ENCODE measurements at regions not wholly inside any gene's neighbourhood (a gene's known extent, or its start where the extent isn't known, plus 50 kb on each side); places are given as distances from the start of the nearest gene placed in this dataset.
"Not testable (repeated sequence)": the region's sequence is repeated elsewhere in the genome, so short reads cannot be mapped to it uniquely, and the experiment has no call there.

DNA sequence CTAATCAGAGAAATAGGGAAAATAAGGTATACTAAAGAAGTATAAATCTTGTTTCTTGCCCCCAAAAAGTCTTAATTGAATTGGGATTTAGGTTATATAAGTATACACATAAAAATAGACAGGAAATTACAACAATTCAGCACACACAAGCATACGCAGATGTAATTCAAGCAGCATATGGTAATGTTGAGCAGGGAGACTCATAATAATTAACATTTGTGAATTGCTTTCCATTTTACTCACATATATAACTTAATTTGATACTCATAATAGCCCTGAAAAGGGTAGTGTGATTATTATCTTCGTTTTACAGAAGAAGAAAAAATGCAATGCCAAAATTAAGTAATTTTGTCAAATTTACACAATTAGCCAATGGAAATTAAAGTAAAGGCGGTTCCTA, 313.5 kb upstream of the ECI2 start:
- no peak for DNase-seq

DNA sequence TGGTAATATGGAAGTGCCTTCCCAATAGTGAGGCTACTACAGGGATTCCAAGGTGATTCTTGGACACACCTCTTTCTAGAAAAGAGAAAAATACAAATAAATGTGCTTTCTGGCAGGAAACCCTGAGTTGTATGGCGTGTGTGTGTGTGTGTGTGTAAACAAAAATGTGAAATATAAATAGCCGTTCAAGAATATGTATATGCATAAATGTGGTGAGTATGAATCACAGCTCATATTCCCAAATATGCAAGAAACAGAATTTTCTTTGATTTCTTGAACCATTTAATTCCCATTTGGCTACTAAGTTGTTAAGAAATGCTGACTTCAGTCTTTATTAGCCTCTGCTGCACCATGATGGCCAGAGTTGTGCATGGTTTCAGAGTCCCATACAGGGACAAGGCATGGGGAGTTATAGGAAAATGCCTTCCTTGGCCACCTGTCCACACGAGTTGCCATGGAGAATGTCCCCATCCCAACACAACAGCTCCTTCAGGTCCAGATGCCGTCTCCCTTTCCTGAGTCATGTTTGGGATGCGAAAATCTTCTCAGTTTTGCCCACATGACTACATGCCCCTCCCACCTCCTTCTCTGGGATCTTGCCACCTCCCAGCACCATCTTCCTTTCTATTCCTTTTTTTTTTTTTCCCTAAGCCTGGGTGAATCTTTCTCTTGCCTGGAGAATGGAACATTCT, 312.4 kb upstream of the ECI2 start:
- DNase-seq: no peak

DNA sequence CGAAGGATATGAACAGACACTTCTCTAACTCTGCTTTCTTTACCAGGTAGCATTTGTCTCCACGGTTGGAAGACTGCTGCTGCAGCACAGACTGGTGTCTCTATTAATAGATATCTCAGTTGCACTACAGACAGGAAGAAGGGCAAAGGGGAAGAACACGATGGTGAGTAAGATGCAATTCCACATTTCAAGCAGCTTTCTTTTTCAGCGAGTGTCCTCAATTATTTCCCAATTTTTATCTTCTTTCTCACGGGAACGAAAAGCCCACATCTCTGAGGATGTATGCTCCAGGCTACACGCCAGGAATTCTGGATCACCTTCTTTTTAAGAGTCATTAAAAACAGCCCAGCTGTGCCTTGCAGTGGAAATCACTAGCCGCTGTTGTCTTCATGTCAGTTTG, 311.6 kb upstream of the ECI2 start:
- DNase-seq: peak; percentile 11

DNA sequence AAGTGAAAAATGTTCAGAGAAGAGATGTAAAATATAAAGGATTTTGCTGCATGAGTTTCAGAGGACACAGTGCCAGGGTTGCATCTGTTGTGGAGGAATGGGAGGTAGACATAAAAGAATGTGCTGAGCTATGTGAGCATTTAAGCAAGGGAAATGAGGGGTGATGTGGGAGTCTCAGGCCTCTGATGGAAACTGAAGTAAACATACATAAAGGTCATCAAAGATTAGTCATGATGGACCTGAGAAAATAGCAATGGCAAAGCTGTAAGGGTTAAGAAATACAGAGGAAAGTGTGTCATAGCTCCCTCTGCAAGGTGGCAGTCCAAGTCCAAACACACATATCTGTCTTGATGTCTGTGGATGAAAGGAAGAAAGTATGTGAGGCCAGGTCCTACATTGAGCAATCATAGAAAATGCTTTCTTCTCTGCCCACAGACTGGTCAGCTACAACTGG, 306.6 kb upstream of the ECI2 start:
- no peak for DNase-seq

DNA sequence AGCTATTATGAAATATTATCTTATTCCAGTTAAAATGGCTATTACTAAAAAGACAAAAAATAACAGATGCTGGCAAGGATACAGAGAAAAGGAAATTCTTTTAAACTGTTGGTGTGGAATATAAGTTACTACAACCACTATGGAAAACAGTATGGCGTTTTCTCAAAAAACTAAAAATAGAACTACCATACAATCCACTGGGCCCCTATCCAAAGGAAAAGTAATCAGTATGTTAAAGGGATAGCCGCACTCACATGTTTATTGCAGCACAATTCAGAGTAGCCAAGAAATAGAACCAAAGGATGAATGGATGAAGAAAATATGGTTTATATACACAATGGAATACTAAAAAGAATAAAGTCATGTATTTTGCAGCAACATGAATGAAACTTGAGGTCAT, 303.8 kb upstream of the ECI2 start:
- DNase-seq: no peak

DNA sequence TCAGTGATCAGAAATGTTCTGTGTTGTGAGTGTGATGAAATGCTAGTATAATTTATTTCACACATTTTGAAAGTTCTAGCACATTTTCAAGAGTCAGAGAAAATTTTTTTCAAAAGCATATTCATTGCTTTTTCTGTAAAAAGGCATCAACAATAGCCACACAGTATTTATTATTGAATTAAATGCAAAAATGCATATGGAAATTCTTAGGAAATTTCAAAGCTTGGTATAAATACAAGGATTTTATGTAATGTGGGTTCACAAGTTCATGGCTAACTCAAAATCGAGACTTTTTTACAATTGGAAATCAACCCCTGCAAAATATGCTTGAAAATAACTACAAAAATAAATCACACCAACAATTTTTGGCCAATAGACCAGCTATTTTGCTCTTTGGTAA, 302.0 kb upstream of the ECI2 start:
- DNase-seq: no peak

DNA sequence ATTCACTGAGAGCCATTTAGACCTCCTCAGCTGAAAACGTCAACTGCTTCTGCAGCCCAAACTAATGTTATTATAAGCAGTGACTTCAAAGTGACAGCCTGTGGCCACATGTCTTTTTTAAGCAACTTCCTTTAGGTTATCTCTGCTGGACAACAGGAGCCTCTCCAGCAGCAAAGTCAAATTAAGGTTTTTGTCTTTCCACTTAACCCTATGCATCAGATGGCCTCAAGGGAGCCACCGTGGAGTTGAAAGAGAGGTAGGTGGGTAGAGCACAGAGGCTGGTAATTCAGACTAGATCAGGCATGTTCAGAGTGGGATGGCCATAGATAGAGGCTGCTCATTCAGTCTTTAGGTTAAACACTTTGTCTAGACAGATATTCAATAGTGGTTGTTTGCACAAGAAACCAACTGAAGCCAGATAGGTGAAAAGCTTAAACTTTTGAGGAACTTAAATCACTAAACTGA, 300.6 kb upstream of the ECI2 start:
- DNase-seq: no peak

DNA sequence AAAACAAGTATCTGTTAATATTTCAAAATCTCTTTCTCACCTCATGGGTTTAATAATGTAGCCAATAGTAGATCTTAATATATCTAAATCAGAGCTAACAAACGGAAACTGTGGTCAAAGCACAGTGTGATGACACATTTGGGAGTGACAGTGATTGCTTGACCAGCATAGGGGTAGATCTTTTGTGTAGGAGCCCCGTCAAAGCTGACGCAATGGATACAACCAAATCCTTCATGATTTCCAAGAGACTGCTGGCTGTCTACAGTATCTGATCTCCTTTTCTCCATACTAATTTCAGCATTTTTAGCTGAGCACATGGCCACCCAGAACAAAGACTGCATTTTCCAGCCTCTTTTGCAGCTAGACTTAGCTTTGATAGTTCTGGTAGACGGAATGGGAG, 299.3 kb upstream of the ECI2 start:
- DNase-seq: no peak

DNA sequence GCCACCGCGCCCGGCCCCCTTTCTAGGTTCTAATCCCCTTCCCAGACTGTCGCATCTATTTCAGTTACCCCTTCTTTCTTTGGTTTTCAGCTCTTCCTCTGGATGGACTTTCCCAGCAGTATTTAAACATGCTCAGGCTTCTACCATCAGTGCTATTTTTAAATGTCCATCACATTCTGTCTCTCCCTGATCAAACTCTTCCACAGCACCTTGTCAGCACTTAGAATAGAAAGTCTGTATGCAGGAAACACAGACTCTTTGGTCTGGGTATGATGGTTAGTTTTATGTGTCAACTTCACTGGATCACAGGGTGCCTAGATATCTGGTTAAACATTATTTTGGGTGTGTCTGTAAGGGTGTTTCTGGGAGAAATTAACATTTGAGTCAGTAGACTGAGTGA, 297.8 kb upstream of the ECI2 start:
- no peak for DNase-seq

DNA sequence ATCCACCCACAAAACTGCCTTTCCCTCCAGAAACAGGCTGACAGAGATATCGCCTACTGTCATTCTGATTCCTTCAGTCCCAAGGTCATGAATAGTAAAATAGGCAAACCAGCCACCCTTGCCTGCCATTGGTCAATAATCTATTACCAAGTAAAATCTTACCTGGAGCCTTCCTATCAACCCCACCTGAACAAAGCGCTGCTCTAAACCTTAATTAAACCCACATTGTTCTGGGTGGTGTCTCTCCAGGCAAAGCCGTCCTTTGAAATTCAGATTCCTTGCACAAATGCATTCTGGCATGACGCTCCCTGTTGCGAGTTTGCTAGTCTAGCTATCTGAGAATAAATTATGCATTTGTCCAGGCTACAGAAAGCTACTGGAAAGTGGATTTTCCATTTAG, 291.6 kb upstream of the ECI2 start:
- DNase-seq: no peak

DNA sequence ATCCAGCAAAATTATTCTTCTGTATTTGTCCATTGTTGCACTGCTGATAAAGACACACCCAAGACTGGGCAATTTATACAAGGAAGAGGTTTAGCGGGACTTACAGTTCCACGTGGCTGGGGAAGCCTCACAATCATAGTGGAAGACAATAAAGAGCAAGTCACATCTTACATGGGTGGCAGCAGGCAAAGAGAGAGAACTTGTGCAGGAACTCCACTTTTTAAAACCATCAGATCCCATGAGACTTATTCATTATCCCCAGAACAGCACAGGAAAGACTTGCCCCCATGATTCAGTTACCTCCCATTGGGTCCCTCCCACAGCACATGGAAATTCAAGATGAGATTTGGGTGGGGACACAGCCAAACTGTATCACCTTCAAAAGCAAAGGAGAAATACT, 286.5 kb upstream of the ECI2 start:
- DNase-seq: no peak

DNA sequence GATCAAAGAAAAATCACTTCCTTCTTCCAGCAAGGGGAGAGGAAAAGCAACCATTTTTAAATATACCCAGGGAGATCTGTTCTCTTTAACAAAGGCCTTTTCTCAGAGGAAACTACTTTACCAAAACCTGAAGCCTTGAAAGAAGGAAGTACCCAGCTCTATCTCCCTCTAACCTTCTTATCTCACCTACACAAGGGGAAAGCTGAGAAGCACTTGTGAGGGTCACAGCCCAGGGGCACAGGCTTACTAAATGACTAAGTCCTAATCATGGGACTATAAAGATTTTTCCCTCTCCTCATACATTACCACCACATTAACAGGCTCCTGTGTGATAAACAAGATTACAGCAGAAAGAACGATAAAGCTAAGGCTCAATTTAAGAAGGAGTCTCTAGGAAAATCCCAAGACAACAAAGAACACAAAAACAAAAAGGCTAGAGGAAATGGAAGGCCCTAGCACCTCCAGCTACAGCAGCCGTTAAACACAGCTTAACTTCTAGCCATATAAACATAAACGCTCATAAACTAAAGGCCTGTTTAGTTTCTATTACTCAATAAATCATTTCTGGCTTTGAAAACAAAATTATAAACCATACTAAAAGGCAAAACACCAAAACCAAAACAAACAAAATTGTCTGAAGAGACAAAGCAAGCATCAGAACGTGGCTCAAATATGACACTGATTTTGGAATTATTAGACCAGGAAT, 284.9 kb upstream of the ECI2 start:
- no peak for DNase-seq

DNA sequence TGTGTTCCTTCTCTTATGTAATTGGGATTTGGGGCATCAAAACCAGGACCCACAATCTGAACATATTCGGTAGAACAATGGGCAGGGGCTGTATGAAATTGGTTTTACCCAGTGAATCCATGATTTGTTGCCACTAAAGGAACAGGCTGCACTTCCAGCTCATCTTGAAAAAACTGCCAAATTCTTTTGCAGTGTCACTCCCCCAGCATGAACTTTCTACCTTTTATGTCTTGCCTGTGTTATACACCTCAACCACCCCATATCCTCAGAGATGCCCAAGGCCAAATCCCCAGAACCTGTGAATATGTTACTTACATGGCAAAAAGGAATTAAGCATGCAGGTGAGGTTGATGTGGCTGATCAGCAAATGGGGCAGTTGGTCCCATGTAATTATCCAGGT, 280.2 kb upstream of the ECI2 start:
- no peak for DNase-seq

DNA sequence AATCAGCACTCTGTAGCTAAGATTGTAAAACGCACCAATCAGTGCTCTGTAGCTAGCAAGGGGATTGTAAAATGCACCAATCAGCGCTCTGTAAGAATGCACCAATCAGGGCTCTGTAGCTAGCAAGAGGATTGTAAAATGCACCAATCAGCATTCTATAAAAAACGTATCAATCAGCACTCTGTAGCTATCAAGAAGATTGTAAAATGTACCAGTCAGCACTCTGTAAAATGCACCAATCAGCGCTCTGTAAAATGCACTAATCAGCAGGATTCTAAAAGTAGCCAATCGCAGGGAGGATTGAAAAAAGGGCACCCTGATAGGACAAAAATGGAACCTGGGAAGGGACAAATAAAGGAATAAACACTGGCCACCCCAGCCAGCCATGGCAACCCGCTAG, 278.7 kb upstream of the ECI2 start:
- DNase-seq: not testable (repeated sequence)

DNA sequence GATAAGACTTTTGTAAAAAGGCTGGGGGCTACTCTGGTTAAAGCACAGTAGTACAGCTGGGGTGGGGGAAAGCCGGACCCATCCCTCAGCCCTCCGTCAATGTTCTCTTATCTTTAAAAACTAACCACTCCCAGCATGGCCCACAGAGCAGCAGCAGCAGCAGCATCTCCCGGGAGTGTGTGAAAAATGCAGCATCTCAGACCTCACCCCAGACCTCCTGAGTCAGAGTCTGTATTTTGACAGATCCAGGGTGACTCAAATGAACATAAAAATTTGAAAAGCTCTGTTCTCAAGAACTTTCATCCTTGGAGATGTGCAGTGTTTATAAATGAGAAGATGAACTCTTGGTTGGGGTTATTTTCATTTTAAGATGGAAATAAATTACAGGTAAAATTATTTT, 277.7 kb upstream of the ECI2 start:
- DNase-seq: no peak

DNA sequence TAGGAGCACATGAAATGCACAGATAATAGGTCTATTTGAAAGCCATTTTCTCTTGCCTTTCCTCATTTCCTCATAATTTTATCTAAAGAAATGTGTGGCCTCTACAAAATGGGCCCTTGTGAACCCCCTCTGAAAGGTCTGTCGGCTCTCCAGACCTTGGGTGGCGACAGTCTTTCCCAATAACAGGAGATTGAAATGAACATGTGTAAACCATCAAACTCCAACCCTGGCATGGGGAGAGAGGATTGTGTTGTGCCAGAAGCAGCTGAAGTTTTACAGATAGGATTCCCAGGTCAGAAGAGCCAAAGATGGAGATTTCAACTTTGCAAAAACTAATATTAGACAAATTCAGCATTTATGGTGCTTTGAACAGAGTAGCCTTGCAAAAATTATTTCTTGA, 277.1 kb upstream of the ECI2 start:
- DNase-seq: no peak

DNA sequence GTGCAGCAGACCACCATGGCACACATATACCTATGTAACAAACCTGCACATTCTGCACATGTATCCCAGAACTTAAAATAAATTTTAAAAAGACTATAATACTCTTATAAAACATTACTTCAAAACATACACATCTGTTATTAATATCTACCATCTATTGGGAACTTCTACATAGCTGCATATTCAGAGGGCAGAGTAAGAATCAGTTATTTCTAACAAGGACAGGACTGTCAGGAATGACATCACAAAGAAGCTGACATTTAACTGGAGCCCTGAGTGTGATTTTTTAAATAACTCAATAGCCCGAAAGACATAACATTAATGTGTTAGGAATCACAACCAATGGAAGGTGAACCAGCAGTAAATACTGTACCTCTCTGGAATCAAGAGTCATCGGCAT, 276.7 kb upstream of the ECI2 start:
- no peak for DNase-seq

DNA sequence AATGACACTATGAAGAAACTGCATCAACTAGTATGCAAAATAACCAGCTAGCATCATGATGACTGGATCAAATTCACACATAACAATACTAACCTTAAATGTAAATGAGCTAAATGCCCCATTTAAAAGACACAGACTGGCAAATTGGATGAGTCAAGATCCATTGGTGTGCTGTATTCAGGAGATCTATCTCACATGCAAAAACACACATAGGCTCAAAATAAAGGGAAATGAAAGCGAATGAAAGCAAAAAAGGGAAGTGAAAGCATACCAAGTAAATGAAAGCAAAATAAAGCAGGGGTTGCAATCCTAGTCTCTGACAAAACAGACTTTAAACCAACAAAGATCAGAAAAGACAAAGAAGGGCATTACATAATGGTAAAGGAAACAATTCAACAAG, 272.3 kb upstream of the ECI2 start:
- DNase-seq: peak; percentile 97

DNA sequence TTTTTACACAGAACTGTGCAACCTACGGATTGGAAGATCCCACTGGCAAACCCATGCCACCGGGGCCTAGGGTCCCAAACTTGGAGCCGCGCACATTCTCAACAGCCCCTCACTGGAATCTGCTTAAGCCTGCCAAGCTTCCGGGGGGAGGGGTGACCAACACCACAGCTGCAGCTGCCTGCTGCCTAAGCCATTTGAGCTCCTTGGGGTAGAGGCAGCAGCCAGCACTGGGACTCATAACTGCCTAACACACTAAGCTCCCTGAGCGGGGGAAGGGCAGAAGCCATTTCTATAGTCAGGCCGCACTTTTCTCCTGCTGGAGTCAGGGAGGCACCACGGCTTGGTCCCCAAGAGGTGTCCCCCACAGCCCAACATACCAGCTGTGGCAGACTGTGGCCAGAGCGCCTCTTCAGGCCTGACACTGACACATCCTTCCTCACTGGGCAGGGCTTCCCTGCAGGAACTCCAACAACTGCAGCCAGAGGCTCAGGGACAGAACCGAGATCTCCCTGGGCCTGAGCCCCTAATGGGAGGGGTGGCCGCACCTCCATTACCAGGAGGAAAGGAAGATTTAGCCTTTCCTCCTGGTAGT, 270.3 kb upstream of the ECI2 start:
- DNase-seq: no peak

DNA sequence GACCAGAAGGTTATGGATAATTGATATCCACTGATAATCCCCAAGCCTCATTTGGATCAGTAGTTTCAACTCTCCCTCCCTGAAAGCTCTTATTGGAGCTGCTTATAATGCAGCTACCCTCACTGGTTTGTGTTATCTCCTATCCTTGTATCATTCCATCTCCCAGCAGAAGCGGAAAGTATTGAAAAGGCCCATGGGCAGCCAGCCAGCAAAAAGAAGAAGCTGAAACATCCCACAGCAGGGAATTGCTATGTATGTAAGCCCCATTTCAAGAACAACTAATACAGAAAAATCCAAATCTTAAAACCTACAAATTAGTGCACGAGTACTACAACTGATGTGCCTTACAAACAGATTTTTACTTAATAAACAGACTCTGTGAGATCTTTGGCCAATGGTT, 269.0 kb upstream of the ECI2 start:
- DNase-seq: no peak

DNA sequence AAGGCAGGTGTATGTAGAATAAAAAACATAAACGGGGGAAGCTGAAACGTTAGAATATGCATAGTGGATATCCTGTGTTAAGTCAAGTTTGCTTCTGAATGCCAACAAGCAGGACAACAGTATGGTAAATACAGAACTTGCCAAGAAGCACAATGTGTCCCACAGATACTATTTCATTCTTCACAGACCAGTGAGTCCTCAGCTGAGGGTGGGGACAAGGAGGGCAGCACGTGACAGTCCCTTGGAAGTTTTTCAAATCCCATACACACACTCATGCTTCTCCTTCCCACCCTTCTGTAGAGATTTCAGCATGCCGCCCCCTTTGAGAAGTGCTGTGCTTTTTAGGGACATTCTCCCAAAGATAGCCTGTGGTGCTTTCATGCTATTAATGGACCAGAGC, 268.5 kb upstream of the ECI2 start:
- DNase-seq: no peak

DNA sequence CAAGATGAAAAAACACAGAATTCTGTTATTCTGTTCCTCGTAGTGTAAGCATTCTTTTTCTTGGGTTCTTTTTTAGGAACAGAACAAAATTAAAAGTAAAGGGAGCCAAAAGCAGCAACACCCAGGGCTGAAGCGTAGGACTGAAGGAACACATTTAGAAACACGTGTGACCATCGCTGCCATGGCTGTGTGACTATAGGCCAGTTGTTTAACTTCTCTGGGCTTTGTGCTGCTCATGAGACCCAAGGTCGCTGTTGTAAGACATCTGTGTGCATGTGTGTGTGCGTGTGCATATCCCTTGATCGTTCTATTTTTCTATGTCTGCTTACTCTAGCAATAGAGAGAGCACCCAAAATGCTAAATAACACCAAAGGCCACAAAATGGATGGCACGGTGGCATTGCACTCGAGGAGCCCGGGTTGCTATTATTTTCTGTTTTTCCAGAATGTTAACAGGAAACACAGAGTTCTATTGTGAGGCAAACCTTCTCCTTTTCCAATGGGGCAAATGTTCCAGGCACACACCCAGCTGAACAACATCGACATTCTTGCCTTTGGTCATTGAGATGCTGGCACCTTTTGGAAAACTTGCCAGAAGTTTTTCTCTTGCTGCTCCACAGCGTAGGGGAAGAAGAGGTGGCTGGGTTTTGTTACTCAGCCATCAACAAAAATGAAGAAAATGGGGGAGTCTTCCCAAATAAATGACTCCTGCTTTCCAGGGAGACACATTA, 267.8 kb upstream of the ECI2 start:
- DNase-seq: no peak

DNA sequence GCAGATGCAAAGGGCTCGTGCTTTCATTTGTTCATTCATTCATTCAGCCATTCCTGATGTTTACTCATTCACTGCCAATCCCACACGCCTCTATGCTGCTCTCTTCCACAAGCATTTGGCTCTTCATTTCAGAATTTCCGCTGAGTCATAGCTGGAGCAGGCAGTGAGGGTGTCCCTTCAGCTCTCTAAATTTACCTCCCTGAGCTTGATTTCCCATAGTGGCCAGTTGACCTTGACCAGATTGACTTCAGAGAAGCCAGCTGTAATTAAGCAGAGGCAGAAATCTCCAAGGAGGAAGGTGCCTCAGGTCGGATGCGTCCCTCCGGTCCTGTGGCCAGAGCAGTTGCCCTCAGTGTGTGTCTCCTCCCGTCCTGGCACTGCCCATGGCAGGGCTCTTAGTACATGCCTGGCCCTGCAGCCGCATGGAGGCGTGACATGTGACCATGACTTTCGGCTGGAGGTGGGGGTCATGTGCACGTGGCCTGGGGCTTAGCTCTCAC, 267.2 kb upstream of the ECI2 start:
- no peak for DNase-seq
